Thyroid gland (tissue), 4 donors: ENCODE measurements at regions not wholly inside any gene's neighbourhood (a gene's known extent, or its start where the extent isn't known, plus 50 kb on each side); places are given as distances from the start of the nearest gene placed in this dataset.

Experiments used
- DNase-seq, 2 donors: peaks; one replicate each; pipeline ENCODE4 v3.0.0-alpha.2; 2019
- H3K27ac ChIP-seq, 3 donors: fragments of 200-600 bp; sonication (generic); 1 replicate in 2 of 3; 2 replicates in 1 of 3; pipeline ENCODE4 v1.5.1; 2016 to 2019; ENCODE audit warnings: mild to moderate bottlenecking in 1 of 3, moderate library complexity in 1 of 3
- H3K27me3 ChIP-seq: fragments of 200-600 bp; sonication (generic); one replicate; pipeline ENCODE4 v1.5.1; 2019
- H3K36me3 ChIP-seq, 2 donors: fragments of 200-600 bp; sonication (generic); one replicate each; pipeline ENCODE4 v1.5.1; 2016 to 2019
- H3K4me1 ChIP-seq, 2 donors: fragments of 200-600 bp; sonication (generic); one replicate each; pipeline ENCODE4 v1.5.1; 2017 to 2019
- H3K4me3 ChIP-seq, 3 donors: fragments of 200-600 bp; sonication (generic); replicated peaks in 1 of 3; 1 replicate in 2 of 3; 2 replicates in 1 of 3; pipeline ENCODE4 v1.5.1; 2016; ENCODE audit warnings: mild to moderate bottlenecking in 1 of 3
- H3K9me3 ChIP-seq: fragments of 200-600 bp; sonication (generic); one replicate; pipeline ENCODE4 v1.5.1; 2017
- CTCF ChIP-seq, 6 experiments: fragments of 200-600 bp in 3 of 6; fragments of 450-650 bp in 3 of 6; sonication (generic) in 3 of 6; IDR thresholded peaks; one replicate each; pipeline ENCODE4 v1.5.1; 2016 to 2019; ENCODE audit warnings: antibody characterized with exemption in 6 of 6, mild to moderate bottlenecking in 2 of 6, inconsistent platforms in 1 of 6, moderate library complexity in 1 of 6
- POLR2A ChIP-seq, 2 donors: fragments of 450-650 bp; IDR thresholded peaks; one replicate each; pipeline ENCODE4 v1.6.1; 2017; ENCODE audit warnings: antibody characterized with exemption in 2 of 2, mild to moderate bottlenecking in 2 of 2, moderate library complexity in 1 of 2
- WGBS, 2 donors: methylation state at CpG; one replicate each; pipeline ENCODE4 v1.1.5; 2017; 5-methylcytosine and 5-hydroxymethylcytosine counted together
- intact Hi-C: fragments of 100-400 bp; cut with DNase I; formaldehyde crosslinking; loops from one replicate; pipeline ENCODE4 v1.15.1; 2023

GRCh38 chr13:22726726-22727125 is 454.1 kb upstream of the SGCG start:
- H3K36me3 ChIP-seq = no peaks in the 10 kb centered on the region
- H3K4me1 ChIP-seq = no peaks in the 10 kb centered on the region
- H3K4me3 ChIP-seq = no peak overlapping the region
- H3K27me3 ChIP-seq = no peaks in the 10 kb centered on the region
- TF ChIP-seq CTCF (IDR thresholded peaks at IDR 0.05) = no peak
- TF ChIP-seq POLR2A (IDR thresholded peaks at IDR 0.05) = no peak
- no peaks in the 10 kb centered on the region for H3K9me3 ChIP-seq
- no peak for DNase-seq
- WGBS, 2 donors = 54 to 56% methylated on average over 6 of the region's 6 CpGs
- intact Hi-C loops = no loop called here
- no peak overlapping the region for H3K27ac ChIP-seq

- Histone ChIP-seq H3K27ac (no peak overlapping the region), H3K27me3 (no peaks in the 10 kb centered on the region), H3K36me3 (no peaks in the 10 kb centered on the region), H3K4me3 (no peak overlapping the region), H3K9me3 (no peaks in the 10 kb centered on the region), H3K4me1 (no peaks in the 10 kb centered on the region)
- TF ChIP-seq CTCF (IDR thresholded peaks at IDR 0.05) (no peak), POLR2A (IDR thresholded peaks at IDR 0.05) (no peak)
- intact Hi-C loops = no loop called here
- no peak for DNase-seq
- 65 to 71% methylated on average over 24 of the region's 24 CpGs for WGBS, 2 donors
Measured at GRCh38 chr13:22735011-22735995, 445.5 kb upstream of the SGCG start.

- H3K4me3 ChIP-seq = no peak overlapping the region
- 71 to 81% methylated on average over 25 to 27 of the region's 28 CpGs for WGBS, 2 donors
Measured at GRCh38 chr13:22736084-22736767, 444.6 kb upstream of the SGCG start.

GRCh38 chr13:22736768-22737092 is 444.0 kb upstream of the SGCG start:
- intact Hi-C loops = no loop called here
- WGBS, 2 donors = 19 to 23% methylated on average over 2 of the region's 2 CpGs
- Histone ChIP-seq H3K4me3 (no peak overlapping the region), H3K27ac (no peak overlapping the region), H3K4me1 (no peaks in the 10 kb centered on the region), H3K27me3 (no peaks in the 10 kb centered on the region), H3K9me3 (no peaks in the 10 kb centered on the region), H3K36me3 (no peaks in the 10 kb centered on the region)
- no peak for DNase-seq
- TF ChIP-seq CTCF (IDR thresholded peaks at IDR 0.05) (no peak), POLR2A (IDR thresholded peaks at IDR 0.05) (no peak)

More at GRCh38 chr13:22736084-22736767, 444.6 kb upstream of the SGCG start:
- H3K27ac ChIP-seq = no peak overlapping the region
- intact Hi-C loops = no loop called here
- H3K27me3 ChIP-seq = no peaks in the 10 kb centered on the region
- no peaks in the 10 kb centered on the region for H3K36me3 ChIP-seq
- no peaks in the 10 kb centered on the region for H3K9me3 ChIP-seq
- no peaks in the 10 kb centered on the region for H3K4me1 ChIP-seq
- no peak for DNase-seq
- TF ChIP-seq POLR2A (IDR thresholded peaks at IDR 0.05) = no peak
- TF ChIP-seq CTCF (IDR thresholded peaks at IDR 0.05) = no peak

- intact Hi-C loops = no loop called here
- Histone ChIP-seq H3K4me1 (no peaks in the 10 kb centered on the region), H3K27me3 (no peaks in the 10 kb centered on the region), H3K27ac (no peak overlapping the region), H3K9me3 (no peaks in the 10 kb centered on the region), H3K36me3 (no peaks in the 10 kb centered on the region), H3K4me3 (no peak overlapping the region)
- DNase-seq = no peak
- TF ChIP-seq CTCF (IDR thresholded peaks at IDR 0.05) (no peak), POLR2A (IDR thresholded peaks at IDR 0.05) (no peak)
- 89 to 90% methylated on average over 3 of the region's 3 CpGs for WGBS, 2 donors
Measured at GRCh38 chr13:22738357-22738756, 442.4 kb upstream of the SGCG start.
